ENCODE measurements at regions not wholly inside any gene's neighbourhood (a gene's known extent, or its start where the extent isn't known, plus 50 kb on each side); places are given as distances from the start of the nearest gene placed in this dataset.
A peak's percentile ranks its signal among the peaks of the same experiment; 100 is the strongest.

DNA sequence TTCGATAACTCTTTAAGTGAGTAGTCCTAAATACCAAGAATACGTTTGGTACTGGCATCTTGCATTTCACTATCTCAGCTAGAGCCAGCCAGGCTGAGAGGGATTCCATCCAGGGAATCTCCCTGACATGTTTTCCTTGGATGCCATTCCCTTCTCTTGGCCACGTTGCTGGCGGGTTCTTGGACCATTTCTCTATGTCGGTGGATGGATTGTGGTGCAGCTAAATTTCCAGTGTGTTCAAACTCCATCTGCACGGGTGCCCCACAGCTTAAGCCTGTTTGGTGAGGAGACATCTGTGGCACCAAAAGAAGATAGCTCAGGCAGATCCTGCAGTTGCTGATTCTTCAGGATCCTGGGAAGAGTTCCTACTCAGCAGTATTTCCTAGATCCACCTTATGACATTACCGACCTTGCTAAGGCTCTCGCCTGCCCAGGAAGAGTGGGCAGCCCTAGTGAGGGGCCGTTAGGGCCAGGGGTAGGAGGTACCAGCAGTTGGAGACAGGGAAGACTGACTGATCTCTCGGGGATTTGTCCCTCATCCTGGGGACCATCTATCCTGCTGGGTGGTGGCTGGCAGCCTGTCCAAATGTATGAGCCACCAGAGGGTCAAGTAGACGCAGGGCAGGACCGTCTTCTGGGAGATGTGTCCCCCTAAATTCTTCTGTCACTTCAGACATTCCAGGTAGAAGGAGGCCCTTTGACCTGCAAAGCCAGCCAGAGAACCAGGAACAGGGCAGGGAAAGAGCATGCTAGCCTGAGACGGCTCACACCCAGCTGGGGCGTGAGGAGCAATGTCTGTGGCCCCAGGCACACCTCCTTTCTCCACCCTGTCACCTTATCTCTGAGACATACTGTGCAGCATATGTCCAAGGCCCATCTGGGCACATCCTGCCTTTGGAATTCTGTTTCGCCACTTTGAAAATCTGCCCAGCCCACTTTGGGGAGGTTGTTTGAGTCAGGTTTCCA is 72.6 kb upstream of the CAPRIN2 start:
- no peak for DNase-seq

DNA sequence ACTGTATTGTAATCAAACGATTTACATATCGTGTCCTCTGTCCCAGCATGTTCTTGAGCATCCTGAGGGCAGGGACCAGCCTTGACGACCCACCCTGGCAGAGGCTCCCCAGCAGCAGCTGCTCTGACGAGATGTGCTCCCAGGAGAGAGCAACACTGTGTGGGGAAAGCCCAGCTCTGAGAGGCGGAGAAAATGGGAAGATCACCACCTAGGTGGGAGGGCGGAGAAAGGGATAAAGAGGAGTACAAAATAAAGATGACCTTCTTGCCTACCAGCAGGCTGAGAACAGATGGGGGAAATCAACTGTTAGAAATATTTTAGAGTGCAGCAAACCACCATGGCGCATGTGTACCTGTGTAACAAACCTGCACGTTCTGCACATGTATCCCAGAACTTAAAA is 71.5 kb upstream of the CAPRIN2 start:
- DNase-seq: no peak

DNA sequence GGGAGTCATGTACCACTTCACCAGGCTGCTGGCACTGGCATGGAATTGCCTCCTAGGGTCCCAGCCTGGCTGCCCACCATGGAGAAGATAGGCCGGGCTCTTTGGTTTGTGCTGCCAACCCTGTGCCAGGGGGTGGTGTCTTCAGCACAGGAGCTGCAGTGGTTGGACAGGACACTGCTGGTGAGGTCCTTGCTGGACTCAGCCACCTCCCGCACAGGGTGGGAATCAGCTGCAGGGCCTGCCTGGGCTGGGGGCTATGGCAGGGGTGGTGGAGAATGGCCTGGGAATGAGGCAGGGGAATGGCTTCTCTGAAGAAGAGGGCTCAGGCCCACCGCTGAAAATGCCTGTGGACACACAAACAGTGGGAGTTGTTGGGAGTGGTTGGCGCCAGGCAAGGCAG is 70.6 kb upstream of the CAPRIN2 start:
- DNase-seq: no peak

DNA sequence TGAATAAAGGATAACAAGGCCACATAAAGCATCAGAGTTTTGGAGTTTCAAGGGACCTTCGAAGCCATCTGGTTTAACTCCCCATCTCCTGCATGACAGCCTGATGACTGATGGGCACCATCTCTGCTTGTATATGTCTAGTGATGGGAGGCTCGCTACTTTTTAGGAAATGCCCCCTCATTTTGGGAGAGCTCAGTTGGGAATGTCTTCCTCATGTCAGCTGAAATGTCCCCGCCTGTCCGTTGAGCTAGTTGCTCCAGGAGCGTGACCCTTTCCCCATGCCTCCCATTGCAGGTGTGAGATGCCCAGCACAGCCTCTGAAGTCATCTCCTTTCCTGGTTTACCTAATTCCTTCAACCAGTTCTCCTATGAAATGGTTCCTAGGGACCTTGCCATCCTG is 69.6 kb upstream of the CAPRIN2 start:
- no peak for DNase-seq

DNA sequence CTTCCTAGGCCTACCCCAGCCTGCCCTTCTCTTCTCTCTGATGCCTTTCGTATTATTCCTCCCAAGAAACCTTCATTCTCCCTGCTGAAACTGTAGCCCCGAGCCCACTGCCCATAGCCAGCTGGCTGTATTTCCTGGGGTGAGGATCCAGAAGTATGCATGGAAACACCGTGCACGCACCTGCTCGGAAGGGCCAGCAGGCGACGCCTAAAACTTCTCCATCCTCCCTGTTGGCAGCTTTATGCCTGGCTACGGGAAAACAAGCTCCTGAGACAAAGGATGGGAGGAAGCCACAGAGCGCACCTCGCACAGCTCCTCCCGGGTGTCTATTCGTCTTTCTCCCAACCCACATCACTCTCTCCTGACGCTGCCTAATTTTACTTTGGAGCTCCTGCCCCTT is 69.0 kb upstream of the CAPRIN2 start:
- no peak for DNase-seq

DNA sequence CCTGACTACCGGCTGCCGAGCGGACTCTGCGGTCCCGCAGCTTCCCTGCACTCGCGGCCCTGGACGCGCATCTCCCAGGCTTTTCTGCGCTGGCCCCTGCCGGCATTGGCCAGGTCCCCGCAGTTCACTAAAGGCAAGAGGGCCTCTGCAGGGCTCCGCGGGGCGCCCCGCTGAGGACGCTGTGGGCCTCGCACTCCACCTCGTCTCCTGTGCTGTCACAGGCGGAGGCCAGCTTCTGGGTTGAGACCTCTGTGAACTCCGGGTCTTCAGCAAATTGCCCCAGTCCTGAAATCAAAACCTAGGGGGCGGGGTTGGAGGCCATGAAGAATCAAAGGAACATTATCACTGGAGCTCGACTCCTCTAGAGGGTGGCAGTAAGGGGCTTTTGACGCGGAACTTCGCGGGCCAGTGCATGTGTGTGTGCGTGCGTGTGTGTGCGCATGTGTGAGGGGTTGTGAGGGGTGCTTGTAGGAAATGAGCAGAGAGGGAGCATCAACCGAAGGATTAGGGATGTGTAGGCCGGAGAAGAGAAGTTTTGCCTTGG is 68.5 kb upstream of the CAPRIN2 start:
- DNase-seq: peak in 1 of 2 donors; percentile 43

DNA sequence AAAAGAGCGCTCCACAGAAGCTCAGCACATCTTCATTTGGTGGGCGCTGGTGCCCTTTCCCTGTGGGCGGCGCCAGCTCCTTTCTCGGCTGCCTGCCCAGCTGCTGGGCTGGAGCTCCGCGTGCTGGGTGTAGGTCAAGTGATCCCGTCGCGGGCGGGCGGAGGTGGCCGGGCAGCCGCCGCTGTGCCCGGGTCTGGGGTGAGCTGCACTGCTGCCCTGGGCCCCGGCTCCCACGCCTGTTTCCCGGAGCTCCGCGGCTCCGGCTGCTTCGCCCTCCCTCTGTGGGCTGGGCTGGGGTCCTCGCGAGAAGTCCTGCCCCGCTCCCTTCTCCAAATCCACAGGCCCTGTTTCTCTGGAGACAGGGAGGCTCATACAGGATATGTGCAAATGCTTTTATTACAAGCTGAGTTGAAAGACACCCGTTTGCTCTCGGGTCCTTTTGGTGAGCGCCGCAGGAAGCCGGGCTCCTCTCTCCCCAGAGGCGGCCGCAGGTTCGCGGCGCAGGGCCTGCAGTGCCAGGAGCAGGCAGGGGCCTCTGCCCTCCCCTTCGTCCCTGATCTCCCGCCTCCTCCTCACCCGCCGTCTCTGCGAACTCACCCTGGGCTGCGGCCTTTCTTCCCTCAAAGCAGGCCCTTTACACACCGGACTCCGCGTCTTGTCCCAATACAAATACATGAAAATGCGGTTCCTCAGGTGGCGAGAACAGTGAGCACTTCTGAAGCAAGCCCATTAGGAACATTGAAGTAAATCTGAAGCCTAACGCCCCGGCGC is 67.8 kb upstream of the CAPRIN2 start:
- DNase-seq: peak; percentile 40 to 68

DNA sequence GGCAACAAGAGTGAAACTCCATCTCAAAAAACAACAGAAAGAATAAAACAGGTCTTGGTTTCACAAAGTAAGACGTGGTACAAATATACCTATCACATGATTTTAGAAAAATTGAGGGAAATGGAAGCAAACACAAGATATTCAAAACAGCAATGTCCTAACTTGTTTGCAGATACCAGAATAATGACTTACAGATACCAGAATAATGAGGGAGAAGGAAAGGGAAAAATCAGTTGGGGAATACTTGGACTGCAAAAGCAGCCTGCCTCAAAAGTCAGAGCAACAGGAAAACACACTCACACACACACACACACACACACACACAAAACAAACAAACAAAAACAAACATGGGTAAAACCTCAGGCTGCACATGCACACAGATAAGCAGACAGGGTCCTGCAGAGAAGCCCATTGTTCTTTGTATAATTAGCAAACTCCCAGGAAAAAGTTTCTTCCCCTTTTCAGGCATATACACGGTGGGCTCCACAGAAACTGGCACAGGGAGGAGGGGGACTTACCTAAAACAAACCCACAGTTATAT is 65.7 kb upstream of the CAPRIN2 start:
- DNase-seq: no peak

DNA sequence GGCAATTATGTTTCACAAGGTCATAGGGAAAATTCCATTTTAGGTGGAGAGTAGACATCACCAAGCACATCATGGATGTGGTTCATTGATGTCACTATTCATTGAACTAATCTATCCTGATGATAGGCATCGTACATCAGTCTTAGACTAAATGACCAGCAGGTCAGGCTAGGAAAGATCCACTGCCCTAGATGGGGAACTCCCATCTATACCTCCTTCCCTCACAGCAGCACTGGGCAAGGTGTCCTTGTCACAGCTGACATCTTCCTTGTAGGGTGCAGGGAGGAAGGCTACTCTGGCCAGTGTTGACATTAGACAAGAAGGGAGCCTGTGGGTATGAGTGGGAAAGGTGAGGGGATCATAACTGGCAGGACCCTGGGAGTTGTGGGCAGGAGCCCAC is 63.8 kb upstream of the CAPRIN2 start:
- DNase-seq: no peak

DNA sequence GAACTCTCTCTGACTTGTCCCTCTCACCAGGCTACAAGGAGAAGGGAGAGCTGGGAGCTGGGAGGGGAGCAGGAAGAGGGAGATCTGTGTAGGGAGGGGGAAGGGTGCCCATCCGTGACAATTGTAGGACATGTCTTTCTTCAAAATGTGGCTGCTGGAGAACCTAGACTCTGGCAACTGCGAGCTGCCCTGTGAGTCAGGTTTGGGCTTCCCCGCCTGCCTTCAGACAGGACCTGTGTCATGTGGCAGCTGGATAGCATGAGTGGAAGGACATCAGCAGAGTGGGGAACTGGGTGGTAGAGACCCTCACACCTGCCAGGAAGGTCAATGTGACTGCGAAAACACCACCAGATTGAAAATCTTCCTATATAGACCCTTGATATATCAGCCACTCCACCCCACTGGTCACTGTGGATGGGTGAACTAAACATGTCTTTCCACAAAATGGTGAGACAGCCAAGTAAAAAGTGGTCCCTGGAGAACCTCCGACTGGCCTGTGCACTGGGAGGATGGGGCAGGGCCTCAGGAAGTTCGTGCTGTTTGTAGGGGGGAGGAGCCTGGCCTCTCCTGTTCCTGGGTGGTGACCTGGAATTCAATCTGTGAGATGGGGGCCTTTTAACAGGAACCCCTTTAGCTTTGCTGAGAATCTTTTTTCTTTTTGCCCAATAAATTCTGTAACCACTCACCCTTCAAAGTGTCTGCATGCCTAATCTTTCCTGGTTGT is 62.2 kb upstream of the CAPRIN2 start:
- DNase-seq: no peak

DNA sequence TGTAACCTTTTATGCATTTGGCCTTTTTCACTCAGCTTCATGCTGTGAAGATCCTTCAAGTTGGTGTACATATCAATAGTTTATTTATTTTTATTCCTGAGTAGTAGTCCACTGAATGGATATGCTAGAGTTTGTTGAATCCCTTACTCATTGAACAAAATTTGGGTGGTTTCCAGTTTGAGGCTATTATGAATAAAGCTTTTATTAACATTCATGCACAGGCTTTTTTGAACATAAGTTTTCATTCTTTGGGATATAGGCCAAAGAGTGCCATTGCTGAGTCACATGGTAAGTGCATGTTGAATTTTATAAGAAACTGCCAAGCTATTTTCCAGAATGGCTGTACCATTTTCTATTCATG is 59.5 kb upstream of the CAPRIN2 start:
- no peak for DNase-seq

DNA sequence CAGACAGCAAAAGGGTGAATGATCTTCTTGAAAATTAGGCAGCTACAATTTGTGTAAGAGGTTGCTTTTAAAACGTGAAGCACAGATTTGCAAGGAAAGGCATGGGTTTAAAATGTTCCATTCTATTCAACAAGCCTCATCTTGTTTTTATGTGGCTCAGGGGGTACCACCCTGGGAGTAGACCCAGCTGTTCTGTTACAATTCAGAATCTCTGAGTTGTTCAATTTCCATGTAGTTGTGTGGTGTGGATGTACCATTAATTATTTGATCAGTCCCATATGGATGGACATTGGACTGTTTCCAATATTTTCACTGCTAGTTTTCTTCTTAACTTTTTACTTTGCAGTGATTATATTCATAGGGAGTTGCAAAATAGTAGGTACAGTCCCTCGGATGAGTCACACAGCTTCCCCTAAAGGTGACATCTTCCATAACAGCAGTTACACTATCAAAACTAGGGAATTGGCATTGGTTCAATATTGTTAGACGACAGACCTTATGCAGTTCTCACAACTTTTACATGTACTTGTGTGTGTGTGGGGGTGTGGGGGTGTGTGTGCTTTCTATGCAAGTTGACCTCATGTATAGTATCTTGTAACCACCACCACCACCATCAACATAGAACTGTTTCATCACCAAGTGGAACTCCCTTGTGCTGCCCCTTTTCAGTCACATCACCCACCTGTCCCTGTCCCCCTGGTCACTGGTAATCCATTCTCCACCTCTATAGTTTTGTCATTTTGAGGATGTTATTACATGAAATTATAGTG is 59.0 kb upstream of the CAPRIN2 start:
- DNase-seq: peak in 1 of 2 donors; percentile 11

DNA sequence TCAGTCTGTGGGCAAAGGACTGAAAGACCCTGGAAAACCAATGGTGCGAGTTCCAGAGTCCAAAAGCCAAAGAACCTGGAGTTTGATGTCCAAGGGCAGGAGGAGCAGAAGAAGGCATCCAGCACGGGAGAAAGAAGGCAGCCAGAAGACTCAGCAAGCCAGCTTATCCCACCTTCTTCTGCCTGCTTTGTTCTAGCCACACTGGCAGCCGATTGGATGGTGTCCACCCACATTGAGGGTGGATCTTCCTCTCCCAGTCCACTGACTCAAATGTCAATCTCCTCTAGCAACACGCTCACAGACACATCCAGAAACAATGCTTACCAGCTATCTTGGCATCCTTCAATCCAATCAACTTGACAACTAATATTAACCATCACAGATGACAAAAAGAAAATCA is 57.2 kb upstream of the CAPRIN2 start:
- no peak for DNase-seq

DNA sequence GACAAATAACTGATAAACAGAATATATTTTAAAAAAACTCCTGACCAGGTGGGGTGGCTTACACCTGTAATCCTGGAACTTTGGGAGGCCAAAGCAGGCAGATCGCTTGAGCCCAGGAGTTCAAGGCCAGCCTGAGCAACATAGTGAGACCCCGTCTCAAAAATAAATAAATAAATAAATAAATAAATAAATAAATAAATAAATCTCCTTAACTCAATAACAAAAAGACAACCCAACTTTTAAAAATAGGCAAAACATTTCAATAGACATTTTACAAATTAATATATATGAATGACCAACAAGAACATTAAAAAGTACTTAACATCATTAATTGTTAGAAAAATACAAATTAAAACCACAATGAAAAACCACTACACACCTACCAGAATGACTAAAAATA is 56.2 kb upstream of the CAPRIN2 start:
- DNase-seq: no peak

DNA sequence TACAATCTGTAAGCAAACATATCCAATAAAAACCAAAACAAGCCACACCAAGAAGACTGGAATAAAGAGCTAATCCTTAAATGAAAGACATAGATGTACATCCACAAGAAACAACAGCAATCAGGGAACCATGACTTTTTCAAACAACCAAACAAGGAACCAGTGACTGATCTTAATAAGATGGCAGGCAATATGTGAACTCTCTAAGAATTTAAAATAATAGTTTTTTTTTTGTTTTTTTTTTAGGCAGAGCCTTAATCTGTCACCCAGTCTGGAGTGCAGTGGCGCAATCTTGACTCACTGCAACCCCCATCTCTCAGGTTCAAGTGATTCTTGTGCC is 52.9 kb upstream of the CAPRIN2 start:
- DNase-seq: no peak

DNA sequence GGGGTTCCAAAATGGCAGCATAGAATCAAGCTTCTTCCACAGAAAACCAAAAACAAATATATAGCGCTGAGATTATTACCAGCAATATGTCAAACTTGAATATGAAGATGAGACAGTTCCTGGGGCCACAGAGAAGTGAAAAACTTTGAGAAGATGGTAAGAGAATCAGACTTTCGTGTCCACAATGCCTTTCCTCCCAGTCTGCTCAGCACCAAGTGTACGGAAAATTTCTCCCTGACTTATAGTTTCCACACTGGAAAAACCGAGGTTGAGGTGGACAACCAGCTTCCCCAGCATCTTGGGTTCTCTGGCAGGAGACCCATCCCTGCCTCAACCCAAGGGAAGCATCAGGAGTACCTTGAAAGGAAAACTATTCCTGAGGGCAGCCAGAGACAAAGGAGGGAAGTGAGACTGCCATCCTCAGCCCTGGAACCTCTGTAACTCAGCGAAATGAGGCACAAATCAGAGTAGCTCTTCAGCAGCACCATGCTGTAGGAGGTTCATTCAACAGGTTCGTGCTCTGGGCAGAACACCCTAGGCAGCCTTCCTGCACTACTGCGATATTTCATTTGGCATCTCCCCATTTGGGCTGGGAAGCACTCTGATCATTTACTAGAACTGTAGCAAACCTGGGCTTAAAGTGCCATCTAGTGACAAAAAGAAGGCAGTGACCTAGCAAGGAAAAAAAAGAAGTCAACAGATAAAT is 52.4 kb upstream of the CAPRIN2 start:
- DNase-seq: peak; percentile 45 to 50

DNA sequence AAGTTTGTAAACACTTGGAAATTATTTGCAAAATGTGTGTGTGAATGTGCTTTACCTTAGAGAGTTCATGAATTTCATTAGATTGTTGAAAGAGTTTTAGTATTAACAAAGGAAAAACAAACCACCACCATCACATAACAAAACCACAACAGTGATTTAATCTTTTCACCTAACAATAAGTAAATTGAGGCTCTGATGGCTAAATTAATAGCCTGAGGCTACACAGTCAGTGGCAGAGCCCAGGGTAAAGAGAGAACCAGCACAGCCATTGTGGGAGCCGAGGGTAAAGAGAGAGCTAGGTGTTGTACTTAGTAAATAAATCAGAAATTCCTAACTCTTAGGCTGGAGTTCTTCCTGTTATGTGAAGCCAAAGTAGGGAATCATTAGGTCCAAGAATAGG is 51.2 kb upstream of the CAPRIN2 start:
- no peak for DNase-seq

Data from inflammatory macrophage (primary cell).